Endothelial cell of umbilical vein (primary cell): ENCODE measurements at regions not wholly inside any gene's neighbourhood (a gene's known extent, or its start where the extent isn't known, plus 50 kb on each side); places are given as distances from the start of the nearest gene placed in this dataset.

Source experiments
- EZH2 ChIP-seq: IDR thresholded peaks from 2 replicates; pipeline ENCODE4 v1.6.1; 2012; ENCODE audit warnings: borderline replicate concordance, low read depth, mild to moderate bottlenecking, moderate library complexity, low read length, inconsistent platforms; ENCODE audit not compliant: severe bottlenecking
- GATA2 ChIP-seq: IDR thresholded peaks from 2 replicates; pipeline ENCODE4 v1.7.0; 2011; ENCODE audit warnings: low read depth, mild to moderate bottlenecking, moderate library complexity, mixed read lengths, low read length; ENCODE audit not compliant: insufficient read length, insufficient read depth
- POLR2A ChIP-seq: IDR thresholded peaks from 2 replicates; pipeline ENCODE4 v1.6.1; 2012; ENCODE audit warnings: low read depth, mild to moderate bottlenecking, control low read depth, low read length
- TF ChIP-seq, protein P1 (sequence below), 2 donors: IDR thresholded peaks; 1 replicate in 1 of 2; 2 replicates in 1 of 2; pipeline ENCODE4 v1.5.1; 2011; ENCODE audit warnings: low read length in 2 of 2, mild to moderate bottlenecking in 2 of 2, moderate library complexity in 2 of 2, control low read depth in 1 of 2, inconsistent platforms in 1 of 2, low read depth in 1 of 2; ENCODE audit not compliant: insufficient read depth in 1 of 2; ENCODE audit errors: extremely low read depth in 1 of 2

DNA sequence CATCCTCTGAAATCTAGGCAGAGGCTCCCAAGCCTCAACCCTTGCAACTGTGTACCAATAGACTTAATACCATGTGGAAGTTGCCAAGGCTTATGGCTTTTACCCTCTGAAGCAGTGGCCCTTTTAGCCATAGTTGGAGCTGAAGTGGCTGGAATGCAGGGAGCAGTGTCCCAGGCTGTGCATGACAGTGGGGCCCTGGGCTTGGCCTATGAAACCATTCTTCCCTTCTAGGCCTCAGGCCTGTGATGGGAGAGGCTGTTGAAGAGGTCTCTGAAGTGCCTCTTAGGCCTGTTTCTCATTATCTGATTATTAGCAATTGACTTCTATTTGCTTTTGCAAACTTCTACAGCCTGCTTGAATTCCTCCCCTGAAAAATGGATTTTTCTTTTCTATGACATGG, 612.7 kb upstream of the ZWINT start:
- TF ChIP-seq, protein P1, sequence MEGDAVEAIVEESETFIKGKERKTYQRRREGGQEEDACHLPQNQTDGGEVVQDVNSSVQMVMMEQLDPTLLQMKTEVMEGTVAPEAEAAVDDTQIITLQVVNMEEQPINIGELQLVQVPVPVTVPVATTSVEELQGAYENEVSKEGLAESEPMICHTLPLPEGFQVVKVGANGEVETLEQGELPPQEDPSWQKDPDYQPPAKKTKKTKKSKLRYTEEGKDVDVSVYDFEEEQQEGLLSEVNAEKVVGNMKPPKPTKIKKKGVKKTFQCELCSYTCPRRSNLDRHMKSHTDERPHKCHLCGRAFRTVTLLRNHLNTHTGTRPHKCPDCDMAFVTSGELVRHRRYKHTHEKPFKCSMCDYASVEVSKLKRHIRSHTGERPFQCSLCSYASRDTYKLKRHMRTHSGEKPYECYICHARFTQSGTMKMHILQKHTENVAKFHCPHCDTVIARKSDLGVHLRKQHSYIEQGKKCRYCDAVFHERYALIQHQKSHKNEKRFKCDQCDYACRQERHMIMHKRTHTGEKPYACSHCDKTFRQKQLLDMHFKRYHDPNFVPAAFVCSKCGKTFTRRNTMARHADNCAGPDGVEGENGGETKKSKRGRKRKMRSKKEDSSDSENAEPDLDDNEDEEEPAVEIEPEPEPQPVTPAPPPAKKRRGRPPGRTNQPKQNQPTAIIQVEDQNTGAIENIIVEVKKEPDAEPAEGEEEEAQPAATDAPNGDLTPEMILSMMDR (IDR thresholded peaks at IDR 0.05; ENCODE audit: extremely low read depth in 1 of 2, insufficient read depth in 1 of 2, low read depth in 1 of 2, low read length in 2 of 2) = no peak
- no peak for TF ChIP-seq EZH2
- TF ChIP-seq GATA2 = no peak
- TF ChIP-seq POLR2A = no peak
